K562 (cell line): ENCODE measurements at regions not wholly inside any gene's neighbourhood (a gene's known extent, or its start where the extent isn't known, plus 50 kb on each side); places are given as distances from the start of the nearest gene placed in this dataset.

ENCODE experiments used
- ATAC-seq: fragments of 200-7000 bp; cut with Tn5 transposase; 3 replicates; pipeline ENCODE4 v1.9.1; 2020; ENCODE audit warnings: moderate library complexity
- BruUV-seq: library from RNA; stranded (reverse); fragments of 400-500 nt; replicated peaks from 2 replicates; lab custom pipeline; 2021; lab: Mats Ljungman, UMichigan
- CTCF ChIA-PET: fragments of 300-600 bp; formaldehyde crosslinking; extraction: SDS; loops from one replicate; lab custom pipeline; 2021; ENCODE audit warnings: low intra/inter-chr PET ratio; lab: Yijun Ruan, JAX
- POLR2A ChIA-PET: fragments of 300-600, 350-650 bp; sonication (Branson Sonifier 250); formaldehyde crosslinking; extraction: SDS; loops from one replicate; lab custom pipeline; 2021; ENCODE audit warnings: antibody characterized with exemption, inconsistent platforms; lab: Yijun Ruan, JAX
- DNase-seq, 4 experiments: peaks; one replicate each; pipeline versions ENCODE4 v3.0.0 to v3.0.0-alpha.2; 2011 to 2018; ENCODE audit warnings: low spot score in 3 of 4, mixed read lengths in 3 of 4; ENCODE audit errors: extremely low read depth in 1 of 4
- FAIRE-seq: peaks from 2 replicates; lab custom pipeline; 2011; peaks lifted over from hg19 to GRCh38; lab: Jason Lieb, UNC
- H2AFZ ChIP-seq: 2 replicates; pipeline ENCODE4 v1.6.0; 2011; ENCODE audit warnings: low read depth, low read length, control low read depth, inconsistent platforms
- H3K27ac ChIP-seq: fragments of 200-600 bp; 3 replicates; pipeline ENCODE4 v1.8.0; 2011; ENCODE audit warnings: low read depth, mild to moderate bottlenecking, control low read depth, inconsistent platforms, low read length, moderate library complexity, mixed read lengths; ENCODE audit errors: extremely low read depth
- H3K27me3 ChIP-seq, 2 experiments: fragments of 300-600 bp in 1 of 2; 2 replicates in 1 of 2; 3 replicates in 1 of 2; pipeline versions ENCODE4 v1.6.0 to v1.8.0; 2011; ENCODE audit warnings: inconsistent platforms in 2 of 2, low read length in 2 of 2, mild to moderate bottlenecking in 1 of 2, mixed read lengths in 1 of 2, moderate library complexity in 1 of 2; ENCODE audit not compliant: control insufficient read depth in 2 of 2, insufficient read depth in 2 of 2
- H3K36me3 ChIP-seq: fragments of 300-600 bp; 3 replicates; pipeline ENCODE4 v1.8.0; 2011; ENCODE audit warnings: mild to moderate bottlenecking, low read length, inconsistent platforms; ENCODE audit not compliant: control insufficient read depth, insufficient read depth
- H3K4me1 ChIP-seq, 2 experiments: fragments of 200-600 bp in 1 of 2; replicated peaks in 1 of 2; 2 replicates in 1 of 2; 3 replicates in 1 of 2; pipeline versions ENCODE4 v1.5.1 to v1.8.0; 2011; ENCODE audit warnings: inconsistent platforms in 2 of 2, low read length in 2 of 2, mild to moderate bottlenecking in 1 of 2, mixed read lengths in 1 of 2, moderate library complexity in 1 of 2; ENCODE audit not compliant: control insufficient read depth in 2 of 2, insufficient read depth in 2 of 2
- H3K4me2 ChIP-seq: 2 replicates; pipeline ENCODE4 v1.6.1; 2011; ENCODE audit warnings: low read length, control low read depth, inconsistent platforms, mixed read lengths; ENCODE audit not compliant: insufficient read depth
- H3K4me3 ChIP-seq: fragments of 200-600 bp; sonication (generic), shearing (Covaris generic); 2 replicates; pipeline ENCODE4 v1.5.1; 2016; ENCODE audit warnings: control low read depth, inconsistent platforms
- H3K79me2 ChIP-seq: fragments of 200-600 bp; 3 replicates; pipeline ENCODE4 v1.8.0; 2011; ENCODE audit warnings: low read length, inconsistent platforms; ENCODE audit not compliant: control insufficient read depth, insufficient read depth
- H3K9ac ChIP-seq, 2 experiments: 2 replicates each; pipeline versions ENCODE4 v1.6.0 to v1.6.1; 2011; ENCODE audit warnings: low read depth in 2 of 2, low read length in 2 of 2, control low read depth in 1 of 2, inconsistent platforms in 1 of 2, mild to moderate bottlenecking in 1 of 2, mixed read lengths in 1 of 2; ENCODE audit not compliant: insufficient read depth in 1 of 2
- H3K9me1 ChIP-seq: one replicate; pipeline ENCODE4 v1.6.0; 2011; ENCODE audit warnings: inconsistent platforms, mild to moderate bottlenecking, low read length, moderate library complexity; ENCODE audit not compliant: control insufficient read depth, insufficient read depth
- H3K9me3 ChIP-seq: replicated peaks from 2 replicates; pipeline ENCODE4 v1.5.1; 2011; ENCODE audit warnings: low read depth, low read length, inconsistent platforms; ENCODE audit not compliant: control insufficient read depth, insufficient read depth
- H4K20me1 ChIP-seq: replicated peaks from 2 replicates; pipeline ENCODE4 v1.6.1; 2011; ENCODE audit warnings: low read length, inconsistent platforms, mixed read lengths; ENCODE audit not compliant: control insufficient read depth, insufficient read depth
- CC2D1A ChIP-seq: fragments of 450-650 bp; IDR thresholded peaks from 2 replicates; pipeline ENCODE4 v1.6.1; 2017; ENCODE audit warnings: mild to moderate bottlenecking
- CREM ChIP-seq: IDR thresholded peaks from 2 replicates; pipeline ENCODE4 v1.6.1; 2014; ENCODE audit warnings: antibody characterized with exemption, low read depth
- E2F6 ChIP-seq, 2 experiments: IDR thresholded peaks; 2 replicates each; pipeline ENCODE4 v1.6.1; 2011; ENCODE audit warnings: borderline replicate concordance in 1 of 2, control low read depth in 1 of 2, low read depth in 1 of 2, low read length in 1 of 2, mild to moderate bottlenecking in 1 of 2, mixed read lengths in 1 of 2, moderate library complexity in 1 of 2; ENCODE audit not compliant: insufficient read depth in 1 of 2, insufficient read length in 1 of 2, poor library complexity in 1 of 2, severe bottlenecking in 1 of 2; ENCODE audit errors: extremely low read depth in 1 of 2
- EGR1 ChIP-seq: fragments of 450-650 bp; conservative IDR thresholded peaks from 2 replicates; pipeline ENCODE4 v1.6.1; 2017; ENCODE audit warnings: mild to moderate bottlenecking
- HOXB6 ChIP-seq: fragments of 250-450 bp; sonication (Bioruptor Pico); IDR thresholded peaks from 2 replicates; pipeline ENCODE4 v1.5.1; 2022; ENCODE audit warnings: mild to moderate bottlenecking, borderline replicate concordance
- KAT8 ChIP-seq: fragments of 450-650 bp; IDR thresholded peaks from 2 replicates; pipeline ENCODE4 v1.6.1; 2016; ENCODE audit warnings: low read depth, mild to moderate bottlenecking
- MCM7 ChIP-seq, 2 experiments: fragments of 450-650 bp; IDR thresholded peaks; 2 replicates each; pipeline ENCODE4 v1.6.1; 2016 to 2018
- MXI1 ChIP-seq: IDR thresholded peaks from 2 replicates; pipeline ENCODE4 v1.6.1; 2011; ENCODE audit warnings: low read depth, mild to moderate bottlenecking, improper control_type of control experiment, low read length
- NFIC ChIP-seq: fragments of 450-650 bp; IDR thresholded peaks from 2 replicates; pipeline ENCODE4 v1.6.1; 2017; ENCODE audit warnings: mild to moderate bottlenecking, inconsistent platforms
- NFYB ChIP-seq: IDR thresholded peaks from 2 replicates; pipeline ENCODE4 v1.6.1; 2011; ENCODE audit warnings: mild to moderate bottlenecking, moderate library complexity; ENCODE audit not compliant: insufficient read length; ENCODE audit errors: extremely low read depth
- OTX1 ChIP-seq: fragments of 450-650 bp; formaldehyde crosslinking; IDR thresholded peaks from 2 replicates; pipeline ENCODE4 v1.4.0; 2022; ENCODE audit warnings: mild to moderate bottlenecking
- POLR2G ChIP-seq: fragments of 200-400 bp; formaldehyde crosslinking; IDR thresholded peaks from 2 replicates; pipeline ENCODE4 v1.6.1; 2017; ENCODE audit warnings: low read depth, mild to moderate bottlenecking, antibody characterized with exemption, low read length, moderate library complexity
- SRSF9 ChIP-seq: fragments of 200-400 bp; formaldehyde crosslinking; IDR thresholded peaks from 2 replicates; pipeline ENCODE4 v1.6.1; 2017; ENCODE audit warnings: low read depth, low read length, borderline replicate concordance
- TGIF2 ChIP-seq: sonication (generic); formaldehyde crosslinking; IDR thresholded peaks from 2 replicates; pipeline ENCODE4 v1.8.1; 2022; ENCODE audit warnings: mild to moderate bottlenecking, missing genetic modification reagents, moderate library complexity
- ZNF23 ChIP-seq: fragments of 250-450 bp; sonication (Bioruptor Pico); IDR thresholded peaks from 2 replicates; pipeline ENCODE4 v1.4.0; 2020; ENCODE audit warnings: mild to moderate bottlenecking
- WGBS: fragments of 100-300 bp; shearing (Covaris generic); methylation state at CpG from one replicate; pipeline ENCODE4 v1.1.6; 2016; ENCODE audit warnings: low coverage, mixed read lengths; ENCODE audit not compliant: insufficient coverage; ENCODE audit errors: missing lambda C conversion rate; 5-methylcytosine and 5-hydroxymethylcytosine counted together
- in situ Hi-C: fragments of 300-500 bp; cut with MboI; formaldehyde crosslinking; loops from 4 replicates; pipeline ENCODE4 v1.15.0; 2018; ENCODE audit warnings: inconsistent platforms, mixed read lengths
- intact Hi-C: fragments of 100-400 bp; cut with micrococcal nuclease; formaldehyde crosslinking; loops from 2 replicates; pipeline ENCODE4 v1.14.2; 2022

DNA sequence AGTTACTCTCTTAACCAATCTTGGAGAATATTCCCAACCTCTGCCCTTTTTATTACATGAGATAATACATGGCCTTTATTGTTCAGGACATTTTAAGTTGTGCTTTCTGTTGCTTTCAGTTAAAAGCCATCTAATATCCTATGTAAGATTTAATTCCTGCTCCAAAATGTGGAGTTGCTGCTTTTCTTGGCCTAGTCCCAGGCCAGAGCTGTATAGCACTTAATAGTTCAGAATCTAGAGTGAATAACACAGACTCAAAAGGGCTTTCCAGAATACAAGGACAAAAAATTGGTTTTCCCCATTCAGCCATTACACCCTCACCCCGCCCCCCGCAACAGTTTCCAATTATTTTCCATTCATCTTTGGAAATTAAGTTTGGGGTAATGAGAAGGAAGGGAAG is 144.3 kb upstream of the SMAD1 start:
- intact Hi-C loops, result no loop called here
- WGBS, result 13% methylated on average over 2 of the region's 2 CpGs
- no peak overlapping the region for H3K4me2 ChIP-seq
- no peaks in the 10 kb centered on the region for H3K9me3 ChIP-seq
- H3K9ac ChIP-seq, result no peak overlapping the region
- CTCF ChIA-PET, result no interaction called here
- ATAC-seq (no peak), FAIRE-seq (no peak)
- no peaks in the 10 kb centered on the region for H3K27me3 ChIP-seq
- H3K27ac ChIP-seq, result no peak overlapping the region
- no peaks in the 10 kb centered on the region for H4K20me1 ChIP-seq
- no TSS peak for BruUV-seq
- H3K9me1 ChIP-seq, result no peaks in the 10 kb centered on the region
- no peak for TF ChIP-seq MXI1
- no peak for TF ChIP-seq MCM7 (IDR thresholded peaks at IDR 0.05)
- TF ChIP-seq NFIC, result no peak
- TF ChIP-seq ZNF23 (CRISPR knock-in tag), result no peak
- no peak for TF ChIP-seq HOXB6 (CRISPR knock-in tag)
- no peak for TF ChIP-seq E2F6 (IDR thresholded peaks at IDR 0.05; ENCODE audit: borderline replicate concordance in 1 of 2, extremely low read depth in 1 of 2, insufficient read depth in 1 of 2, insufficient read length in 1 of 2, low read depth in 1 of 2, low read length in 1 of 2, poor library complexity in 1 of 2, severe bottlenecking in 1 of 2)
- no peak for TF ChIP-seq TGIF2 (CRISPR knock-in tag)
- TF ChIP-seq EGR1, result no peak
- no peak for TF ChIP-seq CREM
- TF ChIP-seq SRSF9, result no peak
- TF ChIP-seq OTX1 (CRISPR knock-in tag), result no peak
- no peak for TF ChIP-seq NFYB
- no peak for TF ChIP-seq CC2D1A
- no peak for TF ChIP-seq POLR2G
- no peak for TF ChIP-seq KAT8
- TF ChIP-seq, all 486 proteins: peak for 0
- POLR2A ChIA-PET, result no interaction called here
- no peaks in the 10 kb centered on the region for H3K79me2 ChIP-seq
- H2AFZ ChIP-seq, result no peak overlapping the region
- H3K4me3 ChIP-seq, result no peak overlapping the region
- in situ Hi-C loops, result no loop called here
- no peaks in the 10 kb centered on the region for H3K36me3 ChIP-seq
- H3K4me1 ChIP-seq, result no peaks in the 10 kb centered on the region
- DNase-seq, result no peak
